Right lobe of liver (tissue), 6 donors: ENCODE measurements at regions not wholly inside any gene's neighbourhood (a gene's known extent, or its start where the extent isn't known, plus 50 kb on each side); places are given as distances from the start of the nearest gene placed in this dataset.

Experiments
- ATAC-seq, 4 donors: fragments of 200-7000 bp; cut with Tn5 transposase; one replicate each; pipeline ENCODE4 v1.9.1; 2020; ENCODE audit warnings: mild to moderate bottlenecking in 4 of 4, moderate library complexity in 4 of 4
- DNase-seq, 3 donors: peaks; one replicate each; pipeline ENCODE4 v3.0.0-alpha.2; 2020
- H3K27ac ChIP-seq, 3 donors: fragments of 200-600 bp; one replicate each; pipeline ENCODE4 v1.8.0; 2022
- H3K27me3 ChIP-seq, 2 donors: fragments of 200-600 bp; one replicate each; pipeline ENCODE4 v1.8.0; 2022
- H3K36me3 ChIP-seq, 4 donors: fragments of 200-600 bp; sonication (generic) in 1 of 4; one replicate each; pipeline versions ENCODE4 v1.5.1 to v1.8.0; 2017 to 2022; ENCODE audit warnings: control low read depth in 1 of 4
- H3K4me1 ChIP-seq, 4 donors: fragments of 200-600 bp; sonication (generic) in 1 of 4; one replicate each; pipeline versions ENCODE4 v1.5.1 to v1.8.0; 2017 to 2022; ENCODE audit warnings: control low read depth in 1 of 4
- H3K4me3 ChIP-seq, 3 donors: fragments of 200-600 bp; one replicate each; pipeline ENCODE4 v1.8.0; 2022
- H3K9me3 ChIP-seq, 4 donors: fragments of 200-600 bp; sonication (generic) in 1 of 4; one replicate each; pipeline versions ENCODE4 v1.5.1 to v1.8.0; 2017 to 2022; ENCODE audit warnings: control low read depth in 1 of 4
- POLR2A ChIP-seq: fragments of 450-650 bp; IDR thresholded peaks from one replicate; pipeline ENCODE4 v1.6.1; 2017; ENCODE audit warnings: antibody characterized with exemption, mild to moderate bottlenecking
- WGBS: methylation state at CpG from one replicate; pipeline ENCODE4 v1.1.6; 2018; ENCODE audit warnings: low coverage, low lambda C conversion rate; ENCODE audit not compliant: insufficient coverage; ENCODE audit errors: missing lambda C conversion rate; 5-methylcytosine and 5-hydroxymethylcytosine counted together
- intact Hi-C, 2 donors: fragments of 100-400 bp; cut with DNase I; formaldehyde crosslinking; loops; one replicate each; pipeline versions ENCODE4 v1.11.2 to v1.14.1; 2022
- TF ChIP-seq, protein P1 (sequence below), 4 donors: fragments of 200-600 bp in 3 of 4; fragments of 450-650 bp in 1 of 4; IDR thresholded peaks; one replicate each; pipeline versions ENCODE4 v1.5.1 to v1.8.0; 2016 to 2022; ENCODE audit warnings: antibody characterized with exemption in 4 of 4, mild to moderate bottlenecking in 2 of 4
- donor health status: DM: no; HTN: yes; CAD: no.
- donor health status: DM: no; HTN: no; CAD: no.
- donor health status: DM: no; HTN: no; CAD: no.
- donor health status: DM: no; HTN: yes; CAD: no.
- donor health status: DM: no; HTN: yes; CAD: no.

DNA sequence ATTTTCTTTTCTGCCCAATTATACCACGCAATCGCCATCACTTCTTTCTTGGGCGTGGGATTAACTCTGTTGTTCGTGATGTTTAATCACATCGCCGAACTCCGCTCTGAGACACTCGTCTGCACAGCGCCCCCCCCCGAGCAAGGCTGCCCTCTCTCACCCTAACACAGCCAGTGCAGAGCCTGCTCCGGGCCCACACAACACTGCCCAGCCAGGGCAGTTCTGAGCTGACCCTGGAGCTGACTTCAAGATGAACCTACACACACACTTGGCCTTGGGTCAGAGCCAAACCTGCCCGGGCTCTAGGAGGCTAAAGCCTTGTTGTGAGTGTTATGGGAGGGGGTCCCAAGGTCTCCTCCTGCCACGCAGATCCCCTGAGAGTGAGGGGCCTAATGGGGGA, 64.6 kb upstream of the LRP8 start:
- no peaks in the 10 kb centered on the region for H3K4me1 ChIP-seq
- intact Hi-C loops = loop anchor here (2.0 to 5.0 kb wide), 2 partner anchors 114 to 115 kb away; no protein-coding TSS in a partner anchor
- no peaks in the 10 kb centered on the region for H3K36me3 ChIP-seq
- no peak for ATAC-seq
- H3K27ac ChIP-seq = no peak overlapping the region
- no peak for DNase-seq
- TF ChIP-seq, protein P1, sequence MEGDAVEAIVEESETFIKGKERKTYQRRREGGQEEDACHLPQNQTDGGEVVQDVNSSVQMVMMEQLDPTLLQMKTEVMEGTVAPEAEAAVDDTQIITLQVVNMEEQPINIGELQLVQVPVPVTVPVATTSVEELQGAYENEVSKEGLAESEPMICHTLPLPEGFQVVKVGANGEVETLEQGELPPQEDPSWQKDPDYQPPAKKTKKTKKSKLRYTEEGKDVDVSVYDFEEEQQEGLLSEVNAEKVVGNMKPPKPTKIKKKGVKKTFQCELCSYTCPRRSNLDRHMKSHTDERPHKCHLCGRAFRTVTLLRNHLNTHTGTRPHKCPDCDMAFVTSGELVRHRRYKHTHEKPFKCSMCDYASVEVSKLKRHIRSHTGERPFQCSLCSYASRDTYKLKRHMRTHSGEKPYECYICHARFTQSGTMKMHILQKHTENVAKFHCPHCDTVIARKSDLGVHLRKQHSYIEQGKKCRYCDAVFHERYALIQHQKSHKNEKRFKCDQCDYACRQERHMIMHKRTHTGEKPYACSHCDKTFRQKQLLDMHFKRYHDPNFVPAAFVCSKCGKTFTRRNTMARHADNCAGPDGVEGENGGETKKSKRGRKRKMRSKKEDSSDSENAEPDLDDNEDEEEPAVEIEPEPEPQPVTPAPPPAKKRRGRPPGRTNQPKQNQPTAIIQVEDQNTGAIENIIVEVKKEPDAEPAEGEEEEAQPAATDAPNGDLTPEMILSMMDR (IDR thresholded peaks at IDR 0.05) = no peak
- no peak for TF ChIP-seq POLR2A
- H3K9me3 ChIP-seq = no peaks in the 10 kb centered on the region
- no peaks in the 10 kb centered on the region for H3K27me3 ChIP-seq
- H3K4me3 ChIP-seq = no peak overlapping the region
- 74% methylated on average over 12 of the region's 13 CpGs for WGBS

DNA sequence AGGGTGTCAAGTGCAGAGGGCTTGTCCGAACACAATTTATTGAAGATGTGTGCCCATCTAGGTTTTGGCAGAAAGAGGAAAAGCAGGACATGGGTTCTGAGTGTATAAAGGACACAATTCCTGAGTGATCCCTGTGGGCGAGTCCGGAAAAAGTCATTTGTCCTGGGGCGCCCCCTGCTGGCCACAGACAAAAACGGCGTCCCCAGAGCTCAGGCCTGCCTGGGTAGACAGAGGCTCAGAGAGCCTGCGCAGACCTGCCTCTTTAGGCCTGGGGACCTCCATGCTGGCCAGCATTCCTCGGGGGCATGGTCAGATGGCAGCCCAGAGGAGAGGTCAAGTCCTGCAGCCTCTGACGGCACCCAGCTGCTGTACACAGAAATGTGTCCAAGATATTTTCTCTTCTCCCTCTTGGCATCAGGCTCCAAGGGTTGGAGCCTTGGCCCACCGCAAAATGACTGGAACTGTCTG, 65.5 kb upstream of the LRP8 start:
- intact Hi-C loops = loop anchor here (2.0 to 5.0 kb wide), 2 partner anchors 115 to 116 kb away; no protein-coding TSS in a partner anchor
- no peak for TF ChIP-seq POLR2A
- TF ChIP-seq, protein P1 (IDR thresholded peaks at IDR 0.05) = peak; percentile 84 to 97 (median 90)
- 0% methylated on average over 7 of the region's 10 CpGs for WGBS
- no peaks in the 10 kb centered on the region for H3K9me3 ChIP-seq
- ATAC-seq = peak; percentile 87 to 95 (median 91)
- H3K4me3 ChIP-seq = no peak overlapping the region
- no peaks in the 10 kb centered on the region for H3K36me3 ChIP-seq
- peak; percentile 74 to 82 (median 79) for DNase-seq
- H3K4me1 ChIP-seq = no peaks in the 10 kb centered on the region
- H3K27ac ChIP-seq = no peak overlapping the region
- no peaks in the 10 kb centered on the region for H3K27me3 ChIP-seq

DNA sequence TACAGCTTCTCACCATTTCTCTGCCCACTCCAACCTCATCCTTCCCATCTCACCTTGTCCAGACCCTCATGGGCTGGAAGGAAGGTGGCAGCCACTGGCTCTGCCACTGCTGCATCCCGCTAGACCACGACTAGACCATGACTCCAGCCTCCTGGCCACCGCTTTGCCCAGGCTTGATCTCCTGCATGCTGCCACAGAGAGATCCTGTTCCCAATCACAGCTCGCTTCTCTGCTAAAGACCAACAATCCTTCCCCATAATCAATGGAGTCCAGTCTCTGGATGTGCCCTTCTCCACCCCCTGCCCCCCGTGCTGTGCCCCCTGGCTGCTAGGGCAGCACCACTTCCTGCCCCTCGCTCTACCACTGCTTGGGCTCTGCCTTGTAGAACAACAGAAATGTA, 64.9 kb upstream of the DMRTB1 start:
- H3K4me1 ChIP-seq = no peaks in the 10 kb centered on the region
- H3K27ac ChIP-seq = no peak overlapping the region
- TF ChIP-seq, protein P1 (IDR thresholded peaks at IDR 0.05) = no peak
- no peak for TF ChIP-seq POLR2A
- H3K27me3 ChIP-seq = no peaks in the 10 kb centered on the region
- no peaks in the 10 kb centered on the region for H3K36me3 ChIP-seq
- DNase-seq (no peak), ATAC-seq (no peak)
- no peak overlapping the region for H3K4me3 ChIP-seq
- no peaks in the 10 kb centered on the region for H3K9me3 ChIP-seq
- intact Hi-C loops = loop anchor here in 1 of 2 donors (5.0 kb wide), 1 partner anchor 117 kb away; no protein-coding TSS in a partner anchor
- 54% methylated on average over 6 of the region's 6 CpGs for WGBS

DNA sequence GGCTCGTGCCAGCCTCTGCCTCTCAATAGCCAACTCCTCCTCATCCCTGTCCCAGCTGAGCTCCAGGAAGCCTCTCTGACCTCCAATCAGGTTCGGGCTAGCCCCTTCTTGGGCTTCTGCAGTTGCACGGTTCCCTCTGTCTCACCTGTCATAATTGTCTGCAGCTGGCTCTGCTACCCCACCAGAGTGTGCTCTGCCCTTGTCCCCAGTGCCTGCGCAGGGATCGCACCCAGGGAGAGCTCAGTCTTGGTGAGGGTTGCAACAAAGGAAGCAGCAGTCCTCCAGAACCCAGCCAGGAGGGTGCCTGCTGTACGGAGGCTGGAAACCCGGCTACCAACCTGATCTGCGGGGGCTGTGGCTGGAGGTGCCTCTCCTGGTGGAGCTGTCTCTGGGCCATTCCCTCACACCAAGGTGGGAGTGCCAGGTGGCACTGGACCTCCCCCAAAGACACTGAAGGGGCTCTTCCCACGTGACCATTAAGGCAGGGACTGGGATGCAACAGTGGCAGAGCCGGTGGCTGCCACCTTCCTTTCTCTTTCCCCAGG, 63.5 kb upstream of the DMRTB1 start:
- 43% methylated on average over 5 of the region's 10 CpGs for WGBS
- H3K4me3 ChIP-seq = no peak overlapping the region
- DNase-seq (no peak), ATAC-seq (no peak)
- no peaks in the 10 kb centered on the region for H3K4me1 ChIP-seq
- no peak overlapping the region for H3K27ac ChIP-seq
- intact Hi-C loops = no loop called here
- no peaks in the 10 kb centered on the region for H3K27me3 ChIP-seq
- no peaks in the 10 kb centered on the region for H3K36me3 ChIP-seq
- no peak for TF ChIP-seq POLR2A
- TF ChIP-seq, protein P1 (IDR thresholded peaks at IDR 0.05) = no peak
- no peaks in the 10 kb centered on the region for H3K9me3 ChIP-seq
